HG03196 (cell line): ENCODE measurements at regions not wholly inside any gene's neighbourhood (a gene's known extent, or its start where the extent isn't known, plus 50 kb on each side); places are given as distances from the start of the nearest gene placed in this dataset.
A peak's percentile ranks its signal among the peaks of the same experiment; 100 is the strongest.
"Not testable (repeated sequence)": the region's sequence is repeated elsewhere in the genome, so short reads cannot be mapped to it uniquely, and the experiment has no call there.

Source experiments
- ATAC-seq: cut with Tn5 transposase; IDR thresholded peaks from one replicate; pipeline ENCODE4 v1.9.1; 2021; ENCODE audit not compliant: unreplicated experiment

DNA sequence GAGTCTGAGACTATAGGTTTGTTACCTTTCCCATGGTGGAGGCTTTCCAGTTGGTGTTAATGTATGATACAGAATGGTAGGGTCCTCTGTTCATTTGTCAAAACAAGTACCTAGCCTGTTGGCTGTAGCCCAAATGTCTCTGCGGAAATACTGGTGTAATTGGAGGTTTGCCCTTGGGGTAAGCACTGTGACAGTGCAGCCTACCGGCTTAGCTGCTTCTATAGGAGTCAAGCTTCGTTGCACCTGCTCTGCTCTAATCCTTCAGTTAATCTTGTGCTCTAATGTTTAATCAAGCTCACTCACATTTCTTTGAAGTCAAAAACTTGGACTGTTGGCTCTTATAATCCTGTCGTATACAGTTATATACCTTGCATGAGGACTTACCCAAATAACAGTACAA is 203.4 kb downstream of the CCNG2 start:
- no peak for ATAC-seq

GRCh38 chr4:77366876-77367275 is 209.9 kb downstream of the CCNG2 start:
- ATAC-seq: not testable (repeated sequence)

GRCh38 chr4:77367638-77368037 is 210.6 kb downstream of the CCNG2 start:
- ATAC-seq: no peak

DNA sequence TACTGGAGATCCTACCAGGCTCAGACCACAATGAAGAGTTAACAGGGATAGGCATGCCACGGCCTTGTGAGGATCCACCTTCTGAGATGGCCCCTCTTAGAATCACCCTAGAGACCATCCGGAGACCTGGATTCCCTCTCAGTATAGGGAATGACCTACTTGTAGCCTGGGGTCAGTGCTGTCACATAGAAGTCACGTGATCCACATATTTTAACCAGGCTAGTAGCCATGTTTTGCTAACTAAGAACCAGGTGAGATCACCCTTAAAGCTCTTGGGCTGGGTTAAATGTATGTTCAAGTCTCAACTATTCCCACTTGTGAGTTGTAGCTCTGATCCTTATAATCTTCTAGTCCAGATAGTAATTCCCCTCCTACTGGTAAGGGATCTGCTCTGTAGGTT is 215.4 kb downstream of the CCNG2 start:
- no peak for ATAC-seq

- ATAC-seq: no peak
Observed at GRCh38 chr4:77375866-77376607, 219.0 kb downstream of the CCNG2 start.

DNA sequence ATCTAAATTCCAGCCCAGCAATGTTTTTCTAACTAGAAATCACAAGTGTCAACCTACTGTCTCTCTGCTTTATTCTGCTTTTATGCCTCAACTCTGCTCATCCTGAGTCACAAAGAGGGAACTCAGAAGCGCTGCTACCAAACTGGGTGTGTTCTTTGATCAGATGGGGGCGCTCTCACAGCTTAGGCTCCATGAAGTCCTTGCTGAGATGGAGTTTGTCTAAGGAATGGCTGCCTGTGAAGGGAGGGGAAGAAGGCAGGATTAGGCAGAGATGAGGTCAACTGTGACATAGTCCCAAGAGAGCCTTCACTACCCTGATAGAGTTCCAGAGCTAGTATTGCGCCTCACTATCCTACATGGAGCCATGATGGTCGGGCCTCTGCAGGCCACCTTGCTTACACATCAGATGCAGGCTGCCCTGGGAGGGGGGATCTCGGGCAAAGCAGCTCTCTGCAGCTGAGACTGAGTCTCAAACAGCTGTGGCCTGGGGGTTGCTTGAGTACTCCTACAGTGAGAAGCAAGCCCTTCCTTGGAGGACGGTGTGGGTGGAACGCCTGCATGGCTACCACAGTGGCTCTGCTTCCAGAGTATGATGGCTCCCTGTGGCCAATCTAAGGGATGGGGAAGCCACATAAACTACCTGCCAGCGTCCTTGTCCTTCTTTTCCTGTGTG is 219.9 kb downstream of the CCNG2 start:
- no peak for ATAC-seq

GRCh38 chr4:77384094-77384493 is 221.5 kb upstream of the CXCL13 start:
- no peak for ATAC-seq

DNA sequence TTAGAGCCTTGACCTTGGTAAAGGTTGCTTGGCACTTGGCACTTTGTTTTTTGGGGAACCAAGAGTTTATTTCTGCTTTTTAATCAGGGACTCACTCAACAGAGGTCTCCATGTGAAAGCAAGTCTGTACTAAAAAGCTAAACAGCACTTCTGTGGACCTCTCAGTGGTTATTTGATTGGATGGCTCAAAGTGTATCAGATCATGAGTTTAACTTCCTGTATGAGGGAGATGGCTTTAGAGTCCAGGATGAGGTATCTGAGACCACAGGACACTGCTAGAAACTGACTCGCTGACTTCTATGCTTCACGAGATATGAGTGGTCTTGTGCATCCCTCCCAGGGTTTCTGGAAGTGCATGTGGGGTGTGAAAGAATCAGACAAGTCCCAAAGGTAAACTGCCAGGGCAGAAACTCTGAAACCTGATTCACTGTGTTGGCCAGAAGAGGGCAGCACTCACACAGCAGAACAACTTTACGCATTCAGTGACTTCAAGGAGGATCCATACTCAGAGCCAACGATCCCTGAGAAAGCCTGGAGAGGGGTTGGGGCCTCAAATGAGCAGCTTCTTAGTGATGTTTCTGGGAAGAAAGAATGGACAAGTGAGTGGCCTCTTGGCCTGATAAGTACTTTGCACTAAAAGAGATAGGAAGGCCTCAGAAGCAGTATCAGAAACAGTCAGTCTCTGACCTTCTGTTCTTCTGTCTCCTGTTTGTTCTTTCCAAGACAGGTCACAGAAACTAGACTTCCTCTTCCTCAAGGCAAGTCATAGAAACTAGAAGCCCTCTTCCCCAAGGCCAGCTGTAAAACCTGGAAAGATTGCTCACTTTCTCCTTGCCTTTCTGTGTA is 220.3 kb upstream of the CXCL13 start:
- ATAC-seq: peak; percentile 60

GRCh38 chr4:77393996-77394395 is 211.6 kb upstream of the CXCL13 start:
- ATAC-seq: no peak

DNA sequence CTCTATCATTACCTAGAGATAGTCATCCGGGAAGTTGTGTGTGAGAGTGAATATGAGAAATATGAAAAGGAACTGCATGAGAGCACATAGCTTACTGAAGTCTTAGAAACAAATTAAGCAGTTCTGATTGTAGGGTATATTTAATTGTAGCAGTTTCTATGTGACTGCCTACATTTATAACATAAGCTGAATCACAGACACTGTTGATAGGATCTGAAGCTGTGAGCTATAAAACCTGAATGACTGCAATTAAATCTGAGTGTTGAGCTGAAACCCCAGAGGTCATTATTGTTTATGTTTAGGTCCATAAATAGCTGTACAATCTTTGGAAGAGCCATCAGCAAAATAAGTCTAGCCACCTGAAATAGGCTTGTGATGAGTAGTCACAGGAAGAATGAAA is 210.1 kb upstream of the CXCL13 start:
- ATAC-seq: no peak

- no peak for ATAC-seq
Observed at GRCh38 chr4:77398256-77398655, 207.4 kb upstream of the CXCL13 start.

DNA sequence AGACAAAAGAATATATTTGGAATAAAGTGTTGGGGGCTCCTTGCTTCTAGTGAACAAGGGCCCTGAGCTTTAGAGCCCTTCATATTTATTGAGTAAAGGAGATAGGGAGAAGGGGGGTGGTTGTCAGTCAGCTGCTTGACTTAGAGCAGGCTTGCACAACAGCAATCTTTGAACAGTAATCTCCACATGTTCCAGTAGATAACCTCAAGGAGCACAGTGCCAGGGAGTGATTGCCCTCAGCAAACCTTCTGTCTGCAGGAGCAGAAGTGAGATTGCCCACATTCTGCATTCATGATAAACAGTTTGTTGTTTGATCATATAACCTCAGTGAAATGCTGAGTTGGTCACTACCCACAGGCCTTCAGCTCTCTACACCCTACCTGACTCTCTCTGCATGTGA is 205.8 kb upstream of the CXCL13 start:
- ATAC-seq: no peak

DNA sequence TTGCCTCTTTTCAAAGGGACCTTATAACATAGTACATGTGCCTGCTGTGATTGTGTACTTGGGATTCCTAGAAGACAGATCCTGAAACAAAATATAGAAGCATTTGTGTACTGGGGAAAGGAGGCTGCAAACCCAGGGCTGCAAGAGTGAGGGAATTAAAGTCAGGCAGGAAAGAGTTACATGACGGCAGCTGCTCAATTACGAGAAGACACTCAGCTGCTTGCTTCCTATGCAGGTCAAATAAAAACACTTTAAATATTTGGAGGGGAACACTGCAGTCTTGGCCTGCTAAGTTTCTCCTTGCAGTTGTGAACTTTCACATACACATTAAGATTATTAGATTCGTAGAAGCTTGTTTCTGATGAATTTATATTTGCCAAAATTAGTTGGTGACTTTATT is 191.9 kb upstream of the CXCL13 start:
- no peak for ATAC-seq

GRCh38 chr4:77415689-77416088 is 189.9 kb upstream of the CXCL13 start:
- ATAC-seq: no peak

DNA sequence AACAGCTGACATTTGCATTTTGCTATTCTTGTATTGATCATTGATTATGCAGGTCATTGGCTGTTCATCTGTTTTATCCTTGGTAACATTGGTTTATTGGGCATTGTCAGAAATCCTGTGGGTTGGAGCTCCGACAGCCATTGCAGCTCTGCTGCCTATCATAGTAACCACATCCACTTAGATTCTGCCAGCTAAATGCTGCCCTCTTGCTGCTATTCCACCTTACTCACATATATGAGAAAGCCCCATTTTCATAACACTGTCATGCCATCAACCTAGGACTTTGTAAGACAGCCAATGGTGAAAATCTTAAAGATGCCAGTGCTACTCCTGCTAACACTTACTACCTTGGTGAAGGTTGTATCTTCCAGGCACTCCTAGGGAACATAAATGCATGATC is 187.3 kb upstream of the CXCL13 start:
- ATAC-seq: no peak

GRCh38 chr4:77430847-77431246 is 174.8 kb upstream of the CXCL13 start:
- ATAC-seq: no peak

- no peak for ATAC-seq
Observed at GRCh38 chr4:77431546-77431945, 174.1 kb upstream of the CXCL13 start.

DNA sequence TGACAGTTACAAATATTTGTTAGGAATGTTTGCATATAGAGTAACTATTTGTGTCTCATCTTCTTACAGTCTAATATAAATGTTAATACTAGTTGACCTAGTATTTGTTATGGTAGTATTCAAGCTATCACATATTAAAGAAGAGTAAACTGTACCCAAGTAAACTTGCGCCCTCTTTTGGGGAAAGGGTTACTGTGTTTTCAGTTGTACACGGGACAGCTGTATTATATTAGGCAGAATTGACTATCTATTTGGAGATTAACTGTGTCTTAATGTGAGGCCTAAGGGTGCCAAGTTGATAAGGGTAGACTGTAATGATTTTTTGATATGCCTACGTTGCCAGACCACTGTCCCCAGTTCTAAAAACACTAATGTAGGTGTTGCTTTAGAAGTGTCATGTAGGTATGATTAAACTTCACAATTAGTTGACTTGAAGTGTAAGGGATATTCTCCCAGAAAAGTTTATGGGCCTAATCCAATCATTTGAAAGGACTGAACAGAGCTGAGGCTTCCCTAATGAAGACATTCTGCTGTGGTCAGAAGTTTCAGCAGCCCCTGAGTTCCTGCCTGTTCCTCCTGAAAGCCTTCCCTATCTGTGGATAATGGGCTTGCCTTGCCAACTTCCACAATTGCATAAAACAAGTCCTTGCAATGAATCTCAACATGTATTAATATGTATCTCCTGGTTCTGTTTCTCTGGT is 172.8 kb upstream of the CXCL13 start:
- peak; percentile 10 for ATAC-seq

- ATAC-seq: peak; percentile 80
Observed at GRCh38 chr4:77433418-77433733, 172.2 kb upstream of the CXCL13 start.

DNA sequence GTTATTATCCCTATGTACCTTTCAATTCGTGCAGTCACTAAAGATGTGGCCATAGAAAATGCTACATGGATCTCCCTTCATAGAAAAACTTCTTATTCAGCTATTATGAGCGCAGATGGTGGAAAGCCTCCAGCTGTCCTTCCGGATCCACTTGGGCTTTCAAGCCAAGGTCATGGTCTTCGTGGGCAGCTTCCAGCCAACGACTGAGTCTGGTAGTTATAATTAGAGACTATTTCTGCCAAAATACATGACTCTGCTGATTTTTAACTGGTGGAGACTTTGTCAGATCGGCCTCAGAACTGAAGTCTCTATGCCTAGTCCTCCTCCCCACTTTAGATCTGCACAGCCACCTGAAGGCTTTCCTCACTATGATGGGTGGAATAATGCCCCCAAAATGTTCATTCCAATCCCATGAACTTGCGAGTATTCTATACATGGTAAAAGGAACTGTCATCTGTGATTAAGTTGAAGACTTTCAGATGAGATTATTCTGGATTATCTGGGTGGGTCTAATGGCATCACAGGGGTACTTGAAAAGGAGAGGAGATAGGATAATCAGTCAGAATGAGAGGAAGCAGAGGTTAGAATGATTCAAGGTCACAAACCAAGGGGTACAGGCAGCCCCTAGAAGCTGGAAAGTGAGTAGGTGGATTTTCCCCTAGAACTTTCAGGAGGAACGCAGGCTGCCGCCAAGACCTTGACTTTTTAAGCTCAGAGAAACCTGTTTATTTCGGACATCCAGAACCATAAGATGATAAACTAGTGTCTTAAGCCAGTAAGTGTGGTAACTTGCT is 171.1 kb upstream of the CXCL13 start:
- no peak for ATAC-seq

DNA sequence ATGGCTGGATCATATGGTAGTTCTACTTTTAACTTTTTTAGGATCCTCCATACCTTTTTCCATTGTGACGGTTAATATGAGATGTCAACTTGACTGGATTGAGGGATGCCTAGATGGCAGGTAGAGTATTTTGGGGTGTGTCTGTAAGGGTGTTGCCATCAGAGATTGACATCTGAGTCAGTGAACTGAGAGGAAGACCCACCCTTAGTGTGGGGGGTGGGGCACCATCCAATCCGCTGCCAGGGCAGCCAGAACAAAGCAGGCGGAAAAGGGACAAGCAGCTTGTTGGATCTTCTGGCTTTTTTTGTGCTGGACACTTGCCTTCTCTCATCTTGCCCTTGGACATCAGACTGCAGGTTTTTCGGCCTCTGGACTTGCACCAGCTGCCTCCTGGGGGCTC is 168.5 kb upstream of the CXCL13 start:
- ATAC-seq: no peak
